ENCODE measurements at regions not wholly inside any gene's neighbourhood (a gene's known extent, or its start where the extent isn't known, plus 50 kb on each side); places are given as distances from the start of the nearest gene placed in this dataset.

DNA sequence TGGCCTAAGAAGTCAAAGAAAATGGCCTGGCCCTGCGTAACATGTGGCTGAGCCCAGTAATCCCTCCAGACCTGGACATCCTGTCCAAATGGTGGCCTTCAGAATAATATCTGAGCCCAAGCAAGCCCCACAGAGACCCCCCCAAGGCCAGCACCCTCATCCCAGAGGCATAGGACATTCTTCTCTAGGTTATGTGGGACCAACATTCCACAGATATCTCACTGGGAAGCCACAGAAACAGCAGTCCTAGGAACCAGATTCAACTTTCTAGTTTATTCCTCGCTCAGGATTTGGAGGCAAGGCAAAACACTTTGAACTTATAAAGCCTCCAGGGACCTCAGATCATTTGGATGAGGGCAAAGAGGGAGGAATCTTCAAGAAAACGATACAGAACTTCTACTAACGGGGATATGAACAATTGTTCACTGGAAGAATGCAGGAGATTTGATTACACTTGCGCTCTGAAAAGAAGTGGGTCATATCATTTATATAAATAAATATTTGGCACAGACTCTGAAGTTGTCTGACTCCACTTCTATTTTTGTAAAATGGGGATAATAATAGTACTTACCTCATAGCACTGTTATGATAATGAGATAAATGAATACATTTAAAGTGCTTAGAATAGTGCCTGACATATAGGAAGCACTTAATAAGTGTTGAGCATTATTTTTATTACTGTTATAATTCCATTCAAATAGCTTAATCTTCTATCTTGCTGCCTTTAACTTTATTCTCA is 171.5 kb downstream of the NUAK1 start (continued):
- TF ChIP-seq FOSL2 (CRISPR knock-in tag; IDR thresholded peaks at IDR 0.05), result no peak
- TF ChIP-seq NCOA2 (CRISPR knock-in tag; IDR thresholded peaks at IDR 0.05), result no peak
- TF ChIP-seq CEBPZ (IDR thresholded peaks at IDR 0.05; ENCODE audit: low read length), result no peak
- TF ChIP-seq DMAP1 (CRISPR knock-in tag; IDR thresholded peaks at IDR 0.05), result no peak

DNA sequence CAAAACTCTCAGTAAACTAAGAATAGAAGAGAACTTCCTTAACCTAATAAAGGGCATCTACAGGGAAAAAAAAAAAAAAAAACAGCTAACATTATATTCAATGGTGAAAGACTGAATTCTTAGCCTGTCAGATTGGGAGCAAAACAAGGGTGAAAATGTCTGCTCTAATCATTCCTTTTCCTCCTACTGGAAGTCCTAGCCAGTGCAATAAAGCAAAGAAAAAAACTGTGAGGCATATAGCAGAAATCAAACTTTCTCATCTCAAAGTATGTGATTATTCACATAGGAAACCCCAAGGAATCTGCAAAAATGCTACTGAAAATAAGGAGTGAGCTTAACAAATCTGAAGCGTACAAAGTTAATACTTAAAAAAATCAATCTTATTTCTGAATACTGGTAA is 170.7 kb downstream of the NUAK1 start:
- Histone ChIP-seq H3K27ac (ENCODE audit: extremely low read length, insufficient read depth, low read length) (no peak overlapping the region), H3K4me1 (ENCODE audit: insufficient read depth, low read length) (no peaks in the 10 kb centered on the region), H3K79me2 (ENCODE audit: insufficient read depth, low read length) (no peaks in the 10 kb centered on the region), H3K36me3 (replicated peaks in 1 of 2; ENCODE audit: control insufficient read depth in 1 of 2, insufficient read depth in 2 of 2, low read length in 2 of 2) (no peaks in the 10 kb centered on the region), H4K20me1 (ENCODE audit: insufficient read depth, low read length) (no peaks in the 10 kb centered on the region), H3K9ac (ENCODE audit: insufficient read depth, low read depth, low read length) (no peak overlapping the region), H2AFZ (ENCODE audit: low read length) (no peak overlapping the region), H3K27me3 (ENCODE audit: control insufficient read depth in 1 of 2, insufficient read depth in 2 of 2, low read length in 2 of 2) (peaks cover 0 to 2% of the 10 kb centered on the region in 2 experiments; a peak in 3 of 5 replicates), H3K4me2 (ENCODE audit: low read depth, low read length) (no peak overlapping the region), H3K4me3 (replicated peaks in 1 of 3; ENCODE audit: insufficient read depth in 1 of 3, low read depth in 2 of 3, low read length in 3 of 3) (no peak overlapping the region), H3K9me3 (ENCODE audit: low read length) (no peaks in the 10 kb centered on the region)
- intact Hi-C loops (cut with micrococcal nuclease; ENCODE audit: unreplicated experiment), result no loop called here
- in situ Hi-C loops (cut with HindIII; ENCODE audit: extremely low pct_ligation_motif_present, low pct_unique_long_range_greater_than_20kb), result no loop called here
- no TSS peak for BruUV-seq (replicated peaks)
- FAIRE-seq (no peak), ATAC-seq (no peak), DNase-seq (ENCODE audit: low spot score) (no peak)
- 98% methylated on average over 1 of the region's 1 CpG for WGBS (ENCODE audit: low lambda C conversion rate)
- ChIA-PET CTCF (ENCODE audit: low intra/inter-chr PET ratio, low total read pairs) (no interaction called here), POLR2A (no interaction called here)
- TF ChIP-seq, protein P1, sequence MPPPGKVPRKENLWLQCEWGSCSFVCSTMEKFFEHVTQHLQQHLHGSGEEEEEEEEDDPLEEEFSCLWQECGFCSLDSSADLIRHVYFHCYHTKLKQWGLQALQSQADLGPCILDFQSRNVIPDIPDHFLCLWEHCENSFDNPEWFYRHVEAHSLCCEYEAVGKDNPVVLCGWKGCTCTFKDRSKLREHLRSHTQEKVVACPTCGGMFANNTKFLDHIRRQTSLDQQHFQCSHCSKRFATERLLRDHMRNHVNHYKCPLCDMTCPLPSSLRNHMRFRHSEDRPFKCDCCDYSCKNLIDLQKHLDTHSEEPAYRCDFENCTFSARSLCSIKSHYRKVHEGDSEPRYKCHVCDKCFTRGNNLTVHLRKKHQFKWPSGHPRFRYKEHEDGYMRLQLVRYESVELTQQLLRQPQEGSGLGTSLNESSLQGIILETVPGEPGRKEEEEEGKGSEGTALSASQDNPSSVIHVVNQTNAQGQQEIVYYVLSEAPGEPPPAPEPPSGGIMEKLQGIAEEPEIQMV (CRISPR knock-in tag; IDR thresholded peaks at IDR 0.05; ENCODE audit: low read depth), result no peak
- no peak for TF ChIP-seq DPF2 (CRISPR knock-in tag; IDR thresholded peaks at IDR 0.05; ENCODE audit: borderline replicate concordance, low read depth)
- TF ChIP-seq ZBTB46 (CRISPR knock-in tag; IDR thresholded peaks at IDR 0.05; ENCODE audit: borderline replicate concordance), result no peak
- no peak for TF ChIP-seq KDM2A (CRISPR knock-in tag; IDR thresholded peaks at IDR 0.05; ENCODE audit: borderline replicate concordance, low read depth)
- TF ChIP-seq DNMT3B (CRISPR knock-in tag; conservative IDR thresholded peaks at IDR 0.05), result no peak
- no peak for TF ChIP-seq ZBTB39 (CRISPR knock-in tag; IDR thresholded peaks at IDR 0.05)
- no peak for TF ChIP-seq ZNF547 (CRISPR knock-in tag; IDR thresholded peaks at IDR 0.05)
